Smooth muscle cell (in vitro differentiated cells): ENCODE measurements at regions not wholly inside any gene's neighbourhood (a gene's known extent, or its start where the extent isn't known, plus 50 kb on each side); places are given as distances from the start of the nearest gene placed in this dataset.

ENCODE experiments used
- DNase-seq: peaks from one replicate; lab custom pipeline; 2025; ENCODE audit not compliant: unreplicated experiment; lab: John Stamatoyannopoulos, UW
- H2AFZ ChIP-seq: fragments of 200-600 bp; sonication (generic); 2 replicates; pipeline ENCODE4 v1.6.0; 2016; ENCODE audit warnings: antibody characterized with exemption, low read depth, mild to moderate bottlenecking
- H3F3A ChIP-seq: fragments of 200-600 bp; sonication (generic); 2 replicates; pipeline ENCODE4 v1.6.0; 2017; ENCODE audit warnings: antibody characterized with exemption, low read depth
- H3K27ac ChIP-seq: fragments of 200-600 bp; sonication (generic); 2 replicates; pipeline ENCODE4 v1.5.1; 2016; ENCODE audit warnings: low read depth, mild to moderate bottlenecking
- H3K27me3 ChIP-seq: fragments of 200-600 bp; sonication (generic); 2 replicates; pipeline ENCODE4 v1.6.1; 2016; ENCODE audit warnings: low read depth, mild to moderate bottlenecking
- H3K36me3 ChIP-seq: fragments of 200-600 bp; sonication (generic); 2 replicates; pipeline ENCODE4 v1.5.1; 2016; ENCODE audit warnings: low read depth
- H3K4me1 ChIP-seq: fragments of 200-600 bp; sonication (generic); 2 replicates; pipeline ENCODE4 v1.5.1; 2016; ENCODE audit warnings: low read depth
- H3K4me2 ChIP-seq: fragments of 200-600 bp; sonication (generic); 2 replicates; pipeline ENCODE4 v1.6.0; 2016; ENCODE audit warnings: mild to moderate bottlenecking
- H3K4me3 ChIP-seq: fragments of 200-600 bp; sonication (generic); 2 replicates; pipeline ENCODE4 v1.5.1; 2016; ENCODE audit warnings: mild to moderate bottlenecking
- H3K79me2 ChIP-seq: fragments of 200-600 bp; sonication (generic); 2 replicates; pipeline ENCODE4 v1.6.0; 2016; ENCODE audit warnings: low read depth, mild to moderate bottlenecking
- H3K9ac ChIP-seq: fragments of 200-600 bp; sonication (generic); 2 replicates; pipeline ENCODE4 v1.6.0; 2016; ENCODE audit warnings: low read depth
- H3K9me3 ChIP-seq: fragments of 200-600 bp; sonication (generic); replicated peaks from 2 replicates; pipeline ENCODE4 v1.5.1; 2016; ENCODE audit warnings: low read depth
- H4K20me1 ChIP-seq: fragments of 200-600 bp; sonication (generic); 2 replicates; pipeline ENCODE4 v1.6.0; 2016; ENCODE audit warnings: low read depth
- CTCF ChIP-seq: fragments of 200-600 bp; sonication (generic); IDR thresholded peaks from 2 replicates; pipeline ENCODE4 v1.5.1; 2017; ENCODE audit warnings: borderline replicate concordance, mild to moderate bottlenecking, antibody characterized with exemption; ENCODE audit not compliant: insufficient read depth, poor library complexity, severe bottlenecking
- WGBS: methylation state at CpG from one replicate; pipeline ENCODE4 v1.1.7; 2016; ENCODE audit warnings: low lambda C conversion rate; 5-methylcytosine and 5-hydroxymethylcytosine counted together

- H2AFZ ChIP-seq, result no peak overlapping the region
- H3F3A ChIP-seq, result no peaks in the 10 kb centered on the region
- no peak overlapping the region for H3K4me2 ChIP-seq
- no peak overlapping the region for H3K27ac ChIP-seq
- H4K20me1 ChIP-seq, result no peaks in the 10 kb centered on the region
- no peaks in the 10 kb centered on the region for H3K79me2 ChIP-seq
- no peaks in the 10 kb centered on the region for H3K36me3 ChIP-seq
- H3K9me3 ChIP-seq, result no peaks in the 10 kb centered on the region
- no peak for DNase-seq
- no peak overlapping the region for H3K9ac ChIP-seq
- WGBS, result 67% methylated on average over 2 of the region's 2 CpGs
- TF ChIP-seq CTCF, result no peak
- H3K4me1 ChIP-seq, result no peaks in the 10 kb centered on the region
- no peak overlapping the region for H3K4me3 ChIP-seq
- H3K27me3 ChIP-seq, result peaks cover 3% of the 10 kb centered on the region
These were observed 321.8 kb downstream of the RPRM start for GRCh38 chr2:153156743-153157142.

- Histone ChIP-seq H3K27me3 (no peaks in the 10 kb centered on the region), H3K9me3 (no peaks in the 10 kb centered on the region), H4K20me1 (no peaks in the 10 kb centered on the region), H3K4me2 (no peak overlapping the region), H2AFZ (no peak overlapping the region), H3K4me1 (no peaks in the 10 kb centered on the region), H3K79me2 (no peaks in the 10 kb centered on the region), H3K27ac (no peak overlapping the region), H3K36me3 (no peaks in the 10 kb centered on the region), H3F3A (no peaks in the 10 kb centered on the region), H3K9ac (no peak overlapping the region), H3K4me3 (no peak overlapping the region)
- DNase-seq, result no peak
- 97% methylated on average over 2 of the region's 2 CpGs for WGBS
- no peak for TF ChIP-seq CTCF
These were observed 326.5 kb downstream of the RPRM start for GRCh38 chr2:153152036-153152435.

DNA sequence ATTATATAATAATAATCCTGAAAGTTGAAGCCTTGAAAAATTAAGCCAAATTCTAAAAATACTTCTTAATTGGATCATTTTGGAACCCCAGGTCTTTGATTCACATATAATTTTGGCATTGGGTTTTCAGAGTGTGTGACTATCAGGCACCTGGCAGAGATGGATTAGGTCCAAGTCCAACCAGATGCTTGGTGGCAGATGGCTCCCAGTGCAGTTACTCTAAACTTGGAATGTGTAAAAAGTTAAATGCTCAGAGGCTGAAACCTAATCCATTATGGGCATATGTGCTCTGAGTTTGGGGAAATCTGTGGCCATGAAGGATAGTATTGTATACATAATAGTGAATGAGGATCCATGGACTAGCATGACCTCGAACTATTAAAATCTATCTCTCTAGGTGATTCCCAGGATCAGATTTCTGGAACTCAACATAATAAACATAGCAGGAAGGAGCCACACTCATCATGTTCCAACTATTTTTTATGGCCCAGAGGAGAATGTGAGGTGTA, 333.0 kb downstream of the RPRM start:
- H3F3A ChIP-seq, result no peaks in the 10 kb centered on the region
- no peak for TF ChIP-seq CTCF
- H3K4me1 ChIP-seq, result no peaks in the 10 kb centered on the region
- no peaks in the 10 kb centered on the region for H3K79me2 ChIP-seq
- H3K36me3 ChIP-seq, result no peaks in the 10 kb centered on the region
- no peak overlapping the region for H2AFZ ChIP-seq
- no peak overlapping the region for H3K4me3 ChIP-seq
- 93% methylated on average over 1 of the region's 1 CpG for WGBS
- no peaks in the 10 kb centered on the region for H4K20me1 ChIP-seq
- H3K4me2 ChIP-seq, result no peak overlapping the region
- no peaks in the 10 kb centered on the region for H3K9me3 ChIP-seq
- no peak overlapping the region for H3K9ac ChIP-seq
- H3K27me3 ChIP-seq, result no peaks in the 10 kb centered on the region
- no peak overlapping the region for H3K27ac ChIP-seq
- DNase-seq, result no peak

- Histone ChIP-seq H3K27me3 (no peaks in the 10 kb centered on the region), H3K4me3 (no peak overlapping the region), H3K9ac (no peak overlapping the region), H4K20me1 (no peaks in the 10 kb centered on the region), H3K4me2 (no peak overlapping the region), H3F3A (no peaks in the 10 kb centered on the region), H3K79me2 (no peaks in the 10 kb centered on the region), H3K36me3 (no peaks in the 10 kb centered on the region), H3K9me3 (no peaks in the 10 kb centered on the region), H2AFZ (no peak overlapping the region), H3K4me1 (no peaks in the 10 kb centered on the region), H3K27ac (no peak overlapping the region)
- WGBS, result 35% methylated on average over 2 of the region's 2 CpGs
- no peak for TF ChIP-seq CTCF
- DNase-seq, result no peak
These were observed 335.0 kb downstream of the RPRM start for GRCh38 chr2:153143540-153143939.
